ENCODE measurements at regions not wholly inside any gene's neighbourhood (a gene's known extent, or its start where the extent isn't known, plus 50 kb on each side); places are given as distances from the start of the nearest gene placed in this dataset.

DNA sequence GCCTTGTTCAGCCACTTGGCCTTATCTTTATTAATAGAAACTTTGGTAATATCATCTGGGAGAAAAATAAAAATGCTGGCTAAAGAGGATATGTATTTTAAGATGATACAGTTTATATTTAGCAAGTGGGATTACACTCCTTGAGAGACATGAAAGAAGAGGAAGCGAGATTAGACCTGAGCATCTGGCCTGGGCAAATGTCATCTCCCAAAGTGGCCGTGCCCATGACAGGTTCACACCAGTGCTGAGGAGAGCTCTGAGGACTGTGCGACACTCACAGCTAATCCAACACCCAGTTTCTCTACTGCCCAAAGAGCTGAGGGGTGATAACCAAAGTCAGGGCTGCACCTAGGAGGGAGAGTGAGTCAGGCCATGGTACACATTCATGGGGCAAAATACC is 121.7 kb upstream of the DUSP10 start:
- TF ChIP-seq ZNF274 (IDR thresholded peaks at IDR 0.05; ENCODE audit: low read depth, low read length) (no peak), YY1 (IDR thresholded peaks at IDR 0.05; ENCODE audit: insufficient read depth, insufficient read length) (no peak)

All from NT2/D1 (cell line).